ENCODE measurements at regions not wholly inside any gene's neighbourhood (a gene's known extent, or its start where the extent isn't known, plus 50 kb on each side); places are given as distances from the start of the nearest gene placed in this dataset.

- TF ChIP-seq USF2 (IDR thresholded peaks at IDR 0.05; ENCODE audit: borderline replicate concordance, low read depth, low read length) (no peak), MXI1 (IDR thresholded peaks at IDR 0.05; ENCODE audit: low read depth, low read length) (no peak), E2F8 (IDR thresholded peaks at IDR 0.05; ENCODE audit: low read depth, partially characterized antibody) (no peak), IRF3 (IDR thresholded peaks at IDR 0.05) (no peak), NR2F1 (conservative IDR thresholded peaks at IDR 0.05) (no peak), SMAD5 (IDR thresholded peaks at IDR 0.05; ENCODE audit: low read depth) (no peak), HDAC6 (IDR thresholded peaks at IDR 0.05; ENCODE audit: unreplicated experiment) (no peak), KLF5 (IDR thresholded peaks at IDR 0.05; ENCODE audit: partially characterized antibody) (no peak), NKRF (conservative IDR thresholded peaks at IDR 0.05) (no peak)
Observed at GRCh38 chr4:160514126-160514525, 1411.2 kb downstream of the RAPGEF2 start (continued).
